Epithelial cell of esophagus (primary cell): ENCODE measurements at regions not wholly inside any gene's neighbourhood (a gene's known extent, or its start where the extent isn't known, plus 50 kb on each side); places are given as distances from the start of the nearest gene placed in this dataset.

Experiments used
- DNase-seq: peaks from one replicate; pipeline ENCODE4 v3.0.0; 2010; ENCODE audit warnings: low read depth
- H3K4me3 ChIP-seq: 2 replicates; pipeline ENCODE4 v1.5.1; 2011; ENCODE audit warnings: mild to moderate bottlenecking, low read length, control low read depth
- TF ChIP-seq, protein P1 (sequence below): IDR thresholded peaks from 2 replicates; pipeline ENCODE4 v1.5.1; 2011; ENCODE audit warnings: low read depth, mild to moderate bottlenecking, low read length, control low read depth, inconsistent platforms; ENCODE audit not compliant: insufficient read depth; ENCODE audit errors: missing control alignments

DNA sequence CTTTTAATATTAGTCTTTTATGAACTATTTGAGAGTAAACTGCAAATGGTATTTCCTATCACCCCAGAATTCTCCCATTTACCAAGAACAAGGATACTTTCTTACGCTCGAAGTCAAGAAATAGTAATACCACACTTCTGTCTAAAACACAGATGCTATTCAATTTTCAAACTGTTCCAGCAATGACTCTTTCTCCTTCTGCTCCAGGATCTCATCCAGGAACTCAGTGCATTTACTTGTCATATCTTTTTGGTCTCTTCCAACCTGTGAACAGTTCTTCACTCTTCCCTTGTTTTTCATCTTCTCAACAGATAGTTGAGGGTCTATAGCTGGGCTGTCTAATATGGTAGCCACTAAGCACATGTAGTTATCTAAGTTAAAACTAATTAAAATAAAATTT, 87.1 kb upstream of the GAP43 start:
- no peak for DNase-seq
- TF ChIP-seq, protein P1, sequence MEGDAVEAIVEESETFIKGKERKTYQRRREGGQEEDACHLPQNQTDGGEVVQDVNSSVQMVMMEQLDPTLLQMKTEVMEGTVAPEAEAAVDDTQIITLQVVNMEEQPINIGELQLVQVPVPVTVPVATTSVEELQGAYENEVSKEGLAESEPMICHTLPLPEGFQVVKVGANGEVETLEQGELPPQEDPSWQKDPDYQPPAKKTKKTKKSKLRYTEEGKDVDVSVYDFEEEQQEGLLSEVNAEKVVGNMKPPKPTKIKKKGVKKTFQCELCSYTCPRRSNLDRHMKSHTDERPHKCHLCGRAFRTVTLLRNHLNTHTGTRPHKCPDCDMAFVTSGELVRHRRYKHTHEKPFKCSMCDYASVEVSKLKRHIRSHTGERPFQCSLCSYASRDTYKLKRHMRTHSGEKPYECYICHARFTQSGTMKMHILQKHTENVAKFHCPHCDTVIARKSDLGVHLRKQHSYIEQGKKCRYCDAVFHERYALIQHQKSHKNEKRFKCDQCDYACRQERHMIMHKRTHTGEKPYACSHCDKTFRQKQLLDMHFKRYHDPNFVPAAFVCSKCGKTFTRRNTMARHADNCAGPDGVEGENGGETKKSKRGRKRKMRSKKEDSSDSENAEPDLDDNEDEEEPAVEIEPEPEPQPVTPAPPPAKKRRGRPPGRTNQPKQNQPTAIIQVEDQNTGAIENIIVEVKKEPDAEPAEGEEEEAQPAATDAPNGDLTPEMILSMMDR: no peak

DNA sequence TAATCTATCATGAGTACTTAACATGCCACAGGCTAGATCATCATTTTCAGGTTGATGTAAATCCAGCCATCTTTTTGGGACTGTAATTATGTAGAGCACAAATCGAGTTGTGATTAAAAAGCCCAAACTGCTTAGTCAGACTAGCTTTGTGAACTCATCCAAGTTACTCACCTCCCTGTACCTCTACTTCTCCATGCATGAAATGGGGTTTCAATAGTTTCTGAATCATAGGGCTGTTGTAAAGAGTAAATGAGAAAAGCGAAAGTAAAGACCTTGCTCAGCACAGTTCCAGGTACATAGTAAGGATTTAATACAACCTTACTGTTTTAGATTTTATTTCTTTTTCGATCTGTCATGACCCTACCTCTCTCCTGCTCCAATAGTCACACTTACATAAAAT, 85.6 kb upstream of the GAP43 start:
- peak; percentile 3 for DNase-seq
- no peak overlapping the region for H3K4me3 ChIP-seq
- TF ChIP-seq, protein P1: no peak

More for the DNA sequence above, 87.1 kb upstream of the GAP43 start:
- no peak overlapping the region for H3K4me3 ChIP-seq

GRCh38 chr3:115547207-115547606, 76.1 kb upstream of the GAP43 start:
- TF ChIP-seq, protein P1: no peak
- no peak for DNase-seq
- H3K4me3 ChIP-seq: no peak overlapping the region

DNA sequence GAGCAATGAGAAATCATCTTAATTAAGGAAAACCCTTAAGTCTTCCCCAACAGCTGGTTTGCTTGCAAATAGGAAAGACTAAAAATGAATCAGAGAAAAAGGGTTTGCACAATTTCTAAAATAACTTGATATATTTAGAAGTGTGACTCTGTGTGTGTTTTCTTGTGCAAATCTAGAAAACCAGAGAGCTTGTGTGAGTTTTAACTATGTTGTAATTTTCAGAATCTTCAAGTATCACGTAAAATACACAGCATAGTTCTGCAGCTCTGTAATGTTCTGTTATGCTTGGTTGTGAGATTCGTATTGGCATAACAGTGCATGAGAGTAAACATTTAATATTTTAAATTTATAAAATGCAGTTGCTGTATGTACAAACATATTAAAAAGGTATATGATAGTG, 74.7 kb upstream of the GAP43 start:
- DNase-seq: no peak
- TF ChIP-seq, protein P1: no peak
- no peak overlapping the region for H3K4me3 ChIP-seq

- TF ChIP-seq, protein P1: no peak
- H3K4me3 ChIP-seq: no peak overlapping the region
- no peak for DNase-seq
Observed at GRCh38 chr3:115549071-115549470, 74.2 kb upstream of the GAP43 start.

- DNase-seq: no peak
Observed at GRCh38 chr3:115550285-115550761, 73.0 kb upstream of the GAP43 start.

DNA sequence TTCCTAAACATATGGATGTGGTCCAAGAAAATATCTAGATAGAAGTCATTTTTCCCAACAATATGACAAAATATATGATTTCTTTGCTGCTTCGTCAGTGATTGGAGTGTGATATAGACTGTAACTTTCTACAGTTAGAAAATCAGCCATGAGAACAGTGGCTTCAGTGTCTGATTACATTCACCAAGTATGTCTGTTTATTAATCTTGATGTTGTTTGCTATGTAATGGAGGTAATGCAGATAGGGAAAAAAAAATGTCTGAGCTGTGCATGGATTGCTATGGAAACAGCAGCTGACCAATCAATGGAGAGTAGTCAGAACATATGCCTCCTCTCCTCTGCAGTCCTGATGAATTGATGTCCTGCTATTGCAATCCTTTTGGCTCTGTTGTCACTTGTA, 72.3 kb upstream of the GAP43 start:
- no peak overlapping the region for H3K4me3 ChIP-seq
- no peak for DNase-seq
- TF ChIP-seq, protein P1: no peak

More at GRCh38 chr3:115550285-115550761, 73.0 kb upstream of the GAP43 start:
- TF ChIP-seq, protein P1: no peak
- H3K4me3 ChIP-seq: no peak overlapping the region
